KMS-11 (cell line): ENCODE measurements at regions not wholly inside any gene's neighbourhood (a gene's known extent, or its start where the extent isn't known, plus 50 kb on each side); places are given as distances from the start of the nearest gene placed in this dataset.

Experiments
- H2AFZ ChIP-seq: fragments of 200-600 bp; sonication (generic); 2 replicates; pipeline ENCODE4 v1.6.1; 2016; ENCODE audit warnings: antibody characterized with exemption, mixed run types, low read depth
- H3K27ac ChIP-seq: fragments of 200-600 bp; sonication (generic); 2 replicates; pipeline ENCODE4 v1.6.1; 2016; ENCODE audit warnings: mild to moderate bottlenecking, mixed run types
- H3K27me3 ChIP-seq: fragments of 200-600 bp; sonication (generic); 2 replicates; pipeline ENCODE4 v1.6.1; 2017; ENCODE audit warnings: mild to moderate bottlenecking, low read depth, mixed run types, moderate library complexity; ENCODE audit not compliant: insufficient read depth
- H3K36me3 ChIP-seq: fragments of 200-600 bp; sonication (generic); 2 replicates; pipeline ENCODE4 v1.6.1; 2017; ENCODE audit warnings: mild to moderate bottlenecking, mixed run types; ENCODE audit not compliant: insufficient read depth
- H3K4me1 ChIP-seq: fragments of 200-600 bp; sonication (generic); 2 replicates; pipeline ENCODE4 v1.6.1; 2016; ENCODE audit warnings: mild to moderate bottlenecking, low read depth, mixed run types; ENCODE audit not compliant: poor library complexity, severe bottlenecking
- H3K4me2 ChIP-seq: fragments of 200-600 bp; sonication (generic); 2 replicates; pipeline ENCODE4 v1.7.0; 2016; ENCODE audit warnings: mild to moderate bottlenecking, mixed run types
- H3K4me3 ChIP-seq: fragments of 200-600 bp; sonication (generic); IDR thresholded peaks from 2 replicates; pipeline ENCODE4 v1.6.1; 2017; ENCODE audit warnings: low read depth, low read length, mixed read lengths; ENCODE audit not compliant: insufficient read depth
- H3K79me2 ChIP-seq: fragments of 200-600 bp; sonication (generic); 2 replicates; pipeline ENCODE4 v1.6.1; 2016; ENCODE audit warnings: low read depth, mixed run types; ENCODE audit not compliant: insufficient read depth
- H3K9ac ChIP-seq: fragments of 200-600 bp; sonication (generic); 2 replicates; pipeline ENCODE4 v1.6.1; 2016; ENCODE audit warnings: mild to moderate bottlenecking, mixed run types
- H4K20me1 ChIP-seq: fragments of 200-600 bp; sonication (generic); 2 replicates; pipeline ENCODE4 v1.6.1; 2016; ENCODE audit warnings: mild to moderate bottlenecking, mixed run types; ENCODE audit not compliant: insufficient read depth
- CTCF ChIP-seq: fragments of 200-600 bp; sonication (generic); conservative IDR thresholded peaks from 2 replicates; pipeline ENCODE4 v1.6.1; 2017; ENCODE audit warnings: low read depth, mild to moderate bottlenecking, antibody characterized with exemption, low read length, moderate library complexity, mixed read lengths

GRCh38 chr3:135889443-135889842 is 76.1 kb upstream of the PPP2R3A start:
- Histone ChIP-seq H3K27me3 (no peaks in the 10 kb centered on the region), H3K79me2 (no peaks in the 10 kb centered on the region), H3K36me3 (no peaks in the 10 kb centered on the region), H3K4me3 (no peak overlapping the region), H2AFZ (no peak overlapping the region), H4K20me1 (no peaks in the 10 kb centered on the region), H3K27ac (no peak overlapping the region), H3K4me2 (no peak overlapping the region), H3K4me1 (no peaks in the 10 kb centered on the region), H3K9ac (no peak overlapping the region)
- no peak for TF ChIP-seq CTCF

- Histone ChIP-seq H3K4me1 (no peaks in the 10 kb centered on the region), H3K79me2 (no peaks in the 10 kb centered on the region)
- no peak for TF ChIP-seq CTCF
Measured at GRCh38 chr3:135891121-135891520, 74.4 kb upstream of the PPP2R3A start.

GRCh38 chr3:135895106-135895733 is 70.3 kb upstream of the PPP2R3A start:
- Histone ChIP-seq H3K27ac (no peak overlapping the region), H3K4me2 (no peak overlapping the region), H3K27me3 (no peaks in the 10 kb centered on the region), H3K79me2 (no peaks in the 10 kb centered on the region), H3K4me3 (no peak overlapping the region), H4K20me1 (no peaks in the 10 kb centered on the region), H3K4me1 (no peaks in the 10 kb centered on the region), H3K9ac (no peak overlapping the region), H2AFZ (no peak overlapping the region), H3K36me3 (no peaks in the 10 kb centered on the region)
- TF ChIP-seq CTCF = peak; percentile 96

More at GRCh38 chr3:135891121-135891520, 74.4 kb upstream of the PPP2R3A start:
- H3K27ac ChIP-seq = no peak overlapping the region
- no peak overlapping the region for H2AFZ ChIP-seq
- no peak overlapping the region for H3K9ac ChIP-seq
- H3K36me3 ChIP-seq = no peaks in the 10 kb centered on the region
- no peak overlapping the region for H3K4me3 ChIP-seq
- no peaks in the 10 kb centered on the region for H4K20me1 ChIP-seq
- H3K4me2 ChIP-seq = no peak overlapping the region
- H3K27me3 ChIP-seq = no peaks in the 10 kb centered on the region

- no peaks in the 10 kb centered on the region for H3K79me2 ChIP-seq
- H4K20me1 ChIP-seq = no peaks in the 10 kb centered on the region
- no peak for TF ChIP-seq CTCF
- no peaks in the 10 kb centered on the region for H3K4me1 ChIP-seq
- H3K27me3 ChIP-seq = no peaks in the 10 kb centered on the region
- H3K4me3 ChIP-seq = no peak overlapping the region
- H3K4me2 ChIP-seq = no peak overlapping the region
- no peaks in the 10 kb centered on the region for H3K36me3 ChIP-seq
- H2AFZ ChIP-seq = no peak overlapping the region
- no peak overlapping the region for H3K27ac ChIP-seq
- H3K9ac ChIP-seq = no peak overlapping the region
Measured at GRCh38 chr3:135895734-135896121, 69.8 kb upstream of the PPP2R3A start.
